Liver (tissue), 3 donors: ENCODE measurements at regions not wholly inside any gene's neighbourhood (a gene's known extent, or its start where the extent isn't known, plus 50 kb on each side); places are given as distances from the start of the nearest gene placed in this dataset.

ENCODE experiments used
- ATF3 ChIP-seq: IDR thresholded peaks from 2 replicates; pipeline ENCODE4 v1.6.1; 2016; ENCODE audit warnings: antibody characterized with exemption
- CTCF ChIP-seq: fragments of 150-350 bp; IDR thresholded peaks from 2 replicates; pipeline ENCODE4 v1.5.1; 2017; ENCODE audit warnings: improper control_type of control experiment, low read depth, low read length; ENCODE audit not compliant: missing input control
- HNF4A ChIP-seq, 2 donors: conservative IDR thresholded peaks; 2 replicates each; pipeline ENCODE4 v1.6.1; 2016; ENCODE audit warnings: antibody characterized with exemption in 2 of 2, mild to moderate bottlenecking in 2 of 2
- TAF1 ChIP-seq: conservative IDR thresholded peaks from 2 replicates; pipeline ENCODE4 v1.6.1; 2016; ENCODE audit warnings: antibody characterized with exemption, mild to moderate bottlenecking
- YY1 ChIP-seq: IDR thresholded peaks from 2 replicates; pipeline ENCODE4 v1.6.1; 2016; ENCODE audit warnings: antibody characterized with exemption, mild to moderate bottlenecking
- donor health status: healthy.
- donor health status: healthy.

- TF ChIP-seq CTCF (no peak), ATF3 (no peak), HNF4A (conservative IDR thresholded peaks at IDR 0.05) (no peak), YY1 (no peak), TAF1 (no peak)
These were observed 56.3 kb upstream of the HNF1B start for GRCh38 chr17:37801171-37801570.
